NCI-H2171 treated with DMSO at 0.1 percent for 48 hours (cell line): ENCODE measurements at regions not wholly inside any gene's neighbourhood (a gene's known extent, or its start where the extent isn't known, plus 50 kb on each side); places are given as distances from the start of the nearest gene placed in this dataset.
"Not testable (repeated sequence)": the region's sequence is repeated elsewhere in the genome, so short reads cannot be mapped to it uniquely, and the experiment has no call there.

Experiments
- DNase-seq: peaks from one replicate; lab custom pipeline; 2025; lab: John Stamatoyannopoulos, UW

DNA sequence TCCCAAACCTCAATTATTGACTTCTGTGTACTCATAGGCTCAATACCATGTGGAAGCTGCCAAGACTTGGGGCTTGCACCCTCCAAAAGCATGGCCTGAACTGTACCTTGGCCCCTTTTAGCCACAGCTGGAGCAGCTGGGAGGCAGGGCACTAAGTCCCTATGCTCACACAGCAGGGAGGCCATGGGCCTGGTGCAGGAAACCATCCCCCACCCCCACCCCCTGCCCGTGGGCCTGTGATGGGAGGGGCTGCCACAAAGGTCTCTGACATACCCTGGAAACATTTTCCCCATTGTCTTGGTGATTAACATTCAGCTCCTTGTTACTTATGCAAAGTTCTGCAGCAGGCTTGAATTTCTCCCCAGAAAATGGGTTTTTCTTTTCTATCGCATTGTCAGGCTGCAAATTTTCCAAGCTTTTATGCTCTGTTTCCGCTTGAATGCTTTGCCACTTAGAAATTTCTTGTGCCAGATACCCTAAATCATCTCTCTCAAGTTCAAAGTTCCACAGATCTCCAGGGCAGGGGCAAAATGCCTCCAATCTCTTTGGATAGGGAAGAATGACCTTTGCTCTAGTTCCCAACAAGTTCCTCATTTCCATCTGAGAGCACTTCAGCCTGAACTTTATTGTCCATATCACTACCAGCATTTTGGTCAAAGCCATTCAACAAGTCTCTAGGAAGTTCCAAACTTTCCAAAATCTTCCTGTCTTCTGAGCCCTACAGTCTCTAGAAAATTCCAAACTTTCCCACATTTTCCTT, 141.8 kb downstream of the AHR start:
- not testable (repeated sequence) for DNase-seq

DNA sequence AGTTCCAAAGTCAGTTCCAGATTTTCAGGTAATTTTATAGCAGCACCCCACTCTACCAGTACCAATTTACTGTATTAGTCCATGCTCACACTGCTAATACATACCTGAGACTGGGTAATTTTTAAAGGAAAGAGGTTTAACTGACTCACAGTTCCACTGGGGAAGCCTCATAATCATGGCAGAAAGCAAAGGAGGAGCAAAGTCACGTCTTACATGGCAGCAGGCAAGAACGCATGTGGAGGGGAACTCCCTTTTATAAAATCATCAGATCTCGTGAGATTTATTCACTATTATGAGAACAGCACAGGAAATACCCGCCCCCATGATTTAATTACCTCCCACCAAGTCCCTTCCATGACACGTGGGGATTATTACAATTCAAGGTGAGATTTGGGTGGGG, 142.4 kb downstream of the AHR start:
- no peak for DNase-seq

DNA sequence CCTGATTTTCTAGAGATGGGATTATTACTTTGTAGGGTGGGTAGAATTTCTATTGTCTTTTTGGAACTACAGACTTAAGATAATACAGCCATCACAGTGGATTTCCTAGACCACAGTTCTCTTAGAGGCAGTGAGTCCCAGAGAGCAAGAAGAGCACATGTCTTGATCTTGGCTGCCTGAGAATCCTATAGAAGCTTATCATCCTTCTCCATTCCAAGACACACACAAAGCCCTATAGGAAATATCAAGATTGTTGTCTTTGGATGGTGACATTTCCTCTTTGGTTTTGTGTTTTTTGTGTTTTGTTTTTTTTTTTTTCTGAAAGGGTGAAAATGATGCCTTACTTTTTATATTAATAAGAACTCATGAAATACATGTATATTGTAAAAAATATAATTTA, 143.1 kb downstream of the AHR start:
- DNase-seq = no peak

GRCh38 chr7:17444151-17444550, 145.7 kb downstream of the AHR start:
- DNase-seq = no peak

- no peak for DNase-seq
These were observed 146.2 kb downstream of the AHR start for GRCh38 chr7:17444673-17445072.

DNA sequence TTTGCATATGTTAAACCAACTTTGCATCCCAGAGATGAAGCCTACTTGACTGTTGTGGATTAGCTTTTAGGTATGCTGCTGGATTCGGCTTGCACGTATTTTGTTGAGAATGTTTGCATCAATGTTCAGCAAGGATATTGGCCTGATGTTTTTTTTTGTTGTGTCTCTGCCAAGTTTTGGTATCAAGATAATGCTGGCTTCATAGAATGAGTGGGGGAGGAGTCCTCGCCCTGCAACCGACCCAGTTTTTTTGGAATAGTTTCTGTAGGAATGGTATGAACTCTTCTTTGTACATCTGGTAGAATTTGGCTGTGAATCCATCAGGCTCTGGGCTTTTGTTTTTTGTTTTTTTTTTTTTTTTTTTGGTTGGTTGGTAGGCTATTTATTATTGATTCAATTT, 147.9 kb downstream of the AHR start:
- no peak for DNase-seq

DNA sequence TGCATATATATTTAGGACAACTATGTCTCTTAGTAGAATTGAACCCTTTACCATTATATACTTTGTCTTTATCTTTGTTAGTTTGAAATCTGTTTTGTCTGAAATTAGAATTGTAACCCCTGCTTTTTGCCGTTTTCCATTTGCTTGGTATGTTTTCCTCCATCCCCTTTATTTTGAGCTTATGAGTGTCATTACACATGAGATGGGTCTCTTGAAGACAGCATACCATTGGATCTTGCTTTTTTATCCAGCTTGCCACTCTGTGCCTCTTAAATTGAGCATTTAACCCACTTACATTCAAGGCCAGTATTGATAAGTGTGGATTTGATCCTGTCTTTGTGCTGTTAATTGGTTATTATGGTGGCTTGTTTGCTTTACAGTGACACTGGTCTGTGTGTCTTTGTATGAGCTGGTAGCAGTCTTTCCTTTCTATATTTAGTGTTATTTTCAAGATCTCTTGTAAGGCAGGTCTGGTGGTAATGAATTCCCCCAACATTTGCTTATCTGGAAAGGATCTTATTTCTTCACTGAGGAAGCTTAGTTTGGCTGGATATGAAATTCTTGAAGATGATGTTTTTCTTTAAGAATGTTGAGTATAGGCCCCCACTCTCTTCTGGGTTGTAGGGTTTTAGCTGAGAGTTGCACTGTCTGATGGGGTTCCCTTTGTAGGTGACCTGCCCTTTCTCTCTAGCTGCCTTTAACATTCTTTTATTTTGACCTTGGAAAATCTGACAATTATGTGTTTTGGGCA, 149.5 kb downstream of the AHR start:
- DNase-seq = no peak

GRCh38 chr7:17448479-17449423, 150.3 kb downstream of the AHR start:
- DNase-seq = no peak

DNA sequence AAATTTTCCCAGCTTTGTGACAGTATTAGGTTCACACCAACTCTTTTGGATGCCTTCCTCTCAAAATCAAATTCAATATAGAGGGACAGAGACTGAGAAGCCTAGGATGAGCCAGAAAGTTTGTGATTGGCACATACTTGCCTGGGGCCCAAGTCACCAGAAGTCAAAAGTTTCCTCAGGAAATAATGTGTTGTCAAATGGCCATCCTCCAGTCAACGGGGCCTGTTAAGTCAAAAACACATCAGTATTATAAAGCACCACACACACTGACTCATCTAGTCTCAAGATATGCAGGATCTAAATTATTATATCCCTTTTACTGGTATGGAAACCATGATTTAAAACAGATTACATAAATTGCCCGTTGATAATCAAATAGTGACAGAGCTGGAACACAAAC, 158.1 kb downstream of the AHR start:
- DNase-seq = no peak

DNA sequence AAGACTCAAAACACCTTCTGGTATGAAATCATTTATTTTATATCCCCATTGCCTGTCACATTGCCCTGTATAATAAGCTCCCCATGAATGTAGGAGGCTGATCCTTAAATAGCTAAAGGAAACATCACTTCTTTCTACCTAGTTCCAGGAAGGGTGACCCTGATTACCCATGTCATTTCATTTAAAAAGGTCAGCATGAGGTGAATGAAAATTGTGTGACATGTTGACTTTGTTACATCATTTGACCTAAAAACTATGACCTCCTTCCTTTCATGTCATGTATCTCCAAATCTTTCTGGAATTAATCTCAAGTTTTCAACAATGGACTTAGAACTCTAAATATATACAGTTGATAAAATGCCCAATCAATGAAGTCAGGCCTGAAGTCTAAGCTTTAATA, 161.5 kb downstream of the AHR start:
- DNase-seq = no peak

DNA sequence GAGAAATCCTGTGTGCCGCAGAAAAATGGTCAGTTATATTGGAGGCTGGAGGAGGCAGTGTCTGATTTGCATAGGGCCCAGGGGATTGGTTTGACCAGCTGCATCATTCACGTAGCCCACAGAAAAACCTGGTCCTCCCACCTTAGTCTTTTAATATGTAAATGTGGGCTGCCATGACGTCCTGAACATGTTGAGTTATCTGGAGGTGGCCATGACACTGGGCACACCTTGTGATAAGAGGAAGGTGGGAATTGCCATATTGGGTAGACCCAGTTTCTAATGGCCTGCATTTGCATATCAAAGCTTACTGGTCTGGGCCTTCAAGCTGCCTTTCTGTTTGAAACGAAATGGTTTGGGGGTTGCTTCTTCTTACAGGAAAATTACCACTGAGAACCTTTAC, 162.2 kb downstream of the AHR start:
- DNase-seq = no peak

- DNase-seq = no peak
These were observed 163.7 kb downstream of the AHR start for GRCh38 chr7:17462131-17462631.

- no peak for DNase-seq
These were observed 165.1 kb downstream of the AHR start for GRCh38 chr7:17463511-17464085.

DNA sequence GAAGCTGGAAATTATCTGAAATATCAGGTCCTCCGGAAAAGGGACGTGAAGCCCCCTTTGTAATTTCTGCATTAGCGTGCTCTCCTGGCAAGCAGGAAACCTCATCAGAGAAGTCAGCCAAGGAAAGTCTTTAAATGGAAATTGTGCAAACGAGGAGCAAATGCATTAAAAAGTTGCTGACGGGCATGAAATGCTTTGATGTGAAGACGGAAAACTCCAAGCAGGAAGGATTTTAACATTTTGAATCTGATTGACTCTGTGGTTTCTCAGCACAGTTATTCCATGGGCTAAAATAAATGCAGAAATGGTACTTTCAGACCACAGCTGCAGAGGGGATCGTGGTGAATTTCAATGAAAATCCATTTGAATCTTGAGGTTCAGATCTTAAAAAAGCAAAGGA, 167.8 kb downstream of the AHR start:
- DNase-seq = no peak

DNA sequence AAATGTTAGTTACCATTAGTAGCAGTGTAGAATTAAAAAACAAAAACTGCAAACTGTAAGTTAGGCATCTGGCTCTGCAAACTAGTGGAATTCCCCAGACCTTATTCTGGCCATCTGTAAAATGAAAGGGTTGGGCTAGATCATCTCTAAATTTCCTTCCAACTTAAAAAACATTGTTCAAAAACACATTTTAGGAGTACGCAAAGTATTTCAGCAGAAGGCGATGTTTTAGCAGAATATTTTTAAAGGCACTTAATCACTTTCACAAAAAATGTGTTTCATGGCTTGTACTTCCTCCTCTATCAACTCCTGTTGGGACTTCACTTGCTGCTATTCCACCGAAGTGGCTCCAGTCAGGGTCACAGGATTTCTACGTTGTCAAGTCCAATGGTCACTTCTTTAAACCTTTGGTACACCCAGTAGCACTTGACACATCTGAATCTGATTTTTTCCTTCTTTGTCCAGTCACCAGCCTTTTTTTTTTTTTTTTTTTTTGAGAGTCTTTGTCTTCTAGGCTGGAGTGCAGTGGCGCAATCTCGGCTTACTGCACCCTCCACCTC, 169.0 kb downstream of the AHR start:
- DNase-seq = no peak

- DNase-seq = no peak
These were observed 172.9 kb downstream of the AHR start for GRCh38 chr7:17471325-17471724.

DNA sequence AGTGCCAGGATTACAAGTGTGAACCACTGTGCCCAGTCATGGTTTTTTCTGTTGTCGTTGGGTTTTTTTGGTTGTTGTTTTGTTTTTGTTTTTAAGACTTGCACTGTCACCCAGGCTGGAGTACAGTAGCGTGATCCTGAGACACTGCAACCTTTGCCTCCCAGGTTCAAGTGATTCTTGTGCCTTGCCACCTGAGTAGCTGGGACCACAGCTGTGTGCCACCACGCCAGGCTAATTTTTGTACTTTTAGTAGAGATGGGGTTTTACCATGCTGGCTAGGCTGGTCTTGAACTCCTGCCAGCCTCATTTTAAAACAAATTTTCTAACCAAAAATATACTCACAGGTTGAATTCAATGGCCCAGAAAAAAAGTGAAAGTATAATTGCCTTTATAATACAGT, 174.1 kb downstream of the AHR start:
- DNase-seq = no peak

GRCh38 chr7:17472939-17473338, 174.5 kb downstream of the AHR start:
- DNase-seq = no peak

GRCh38 chr7:17474724-17475344, 176.4 kb downstream of the AHR start:
- no peak for DNase-seq

GRCh38 chr7:17477182-17477581, 178.7 kb downstream of the AHR start:
- no peak for DNase-seq

DNA sequence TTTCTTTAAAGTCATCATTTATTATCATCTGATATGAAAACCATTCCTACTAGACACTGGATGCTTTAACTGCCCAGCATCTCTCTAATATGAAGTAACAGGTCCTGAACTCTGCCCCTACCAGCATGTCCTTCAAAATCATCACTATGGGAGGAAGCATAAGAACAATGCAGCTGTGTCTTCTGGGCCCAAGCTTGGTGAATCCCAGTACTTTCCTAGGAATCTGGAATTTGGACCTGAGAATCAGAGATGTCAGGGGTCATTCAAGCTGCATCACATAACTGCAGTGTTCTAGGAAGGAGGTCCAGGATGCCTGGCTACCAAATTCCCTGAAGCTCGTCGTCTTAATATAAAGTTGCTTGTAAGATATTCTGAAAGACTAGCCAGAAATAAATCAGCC, 182.7 kb downstream of the AHR start:
- no peak for DNase-seq
